B cell (primary cell): ENCODE measurements at regions not wholly inside any gene's neighbourhood (a gene's known extent, or its start where the extent isn't known, plus 50 kb on each side); places are given as distances from the start of the nearest gene placed in this dataset.

ENCODE experiments used
- ATAC-seq: fragments of 200-7000 bp; cut with Tn5 transposase; one replicate; pipeline ENCODE4 v1.10.0; 2021; ENCODE audit warnings: low read depth, mild to moderate bottlenecking, moderate number of reproducible peaks, moderate library complexity
- CTCF ChIA-PET: fragments of 350-600 bp; sonication (Branson Sonifier 250); formaldehyde crosslinking; loops from one replicate; lab custom pipeline; 2021; ENCODE audit warnings: antibody characterized with exemption, inconsistent platforms; lab: Charles Lee
- POLR2A ChIA-PET: fragments of 350-600 bp; sonication (Branson Sonifier 250); formaldehyde crosslinking; loops from one replicate; lab custom pipeline; 2021; ENCODE audit warnings: antibody characterized with exemption; lab: Charles Lee
- DNase-seq: peaks from one replicate; pipeline ENCODE4 v3.0.0; 2013
- H2AFZ ChIP-seq: 2 replicates; pipeline ENCODE4 v1.6.1; 2012; ENCODE audit warnings: mild to moderate bottlenecking, low read depth, low read length; ENCODE audit not compliant: insufficient read depth, poor library complexity, severe bottlenecking
- H3K27ac ChIP-seq, 2 donors: 1 replicate in 1 of 2; 2 replicates in 1 of 2; pipeline ENCODE4 v1.5.1; 2012 to 2013; ENCODE audit warnings: low read length in 2 of 2, mild to moderate bottlenecking in 2 of 2, moderate library complexity in 1 of 2
- H3K27me3 ChIP-seq, 4 experiments: fragments of 200-600 bp in 1 of 4; sonication (generic) in 1 of 4; replicated peaks in 1 of 4; 1 replicate in 2 of 4; 2 replicates in 2 of 4; pipeline versions ENCODE4 v1.6.1 to v1.7.0; 2013 to 2016; ENCODE audit warnings: low read length in 3 of 4, mild to moderate bottlenecking in 2 of 4, mixed read lengths in 1 of 4, moderate library complexity in 1 of 4; ENCODE audit not compliant: insufficient read depth in 4 of 4, control insufficient read depth in 3 of 4; ENCODE audit errors: control extremely low read depth in 1 of 4
- H3K36me3 ChIP-seq, 2 experiments: replicated peaks in 1 of 2; 1 replicate in 1 of 2; 2 replicates in 1 of 2; pipeline versions ENCODE4 v1.6.1 to v1.7.1; 2013; ENCODE audit warnings: low read length in 1 of 2; ENCODE audit not compliant: insufficient read depth in 2 of 2, control insufficient read depth in 1 of 2; ENCODE audit errors: control extremely low read depth in 1 of 2, extremely low read depth in 1 of 2
- H3K4me1 ChIP-seq, 2 donors: fragments of 200-600 bp in 1 of 2; sonication (generic) in 1 of 2; 1 replicate in 1 of 2; 2 replicates in 1 of 2; pipeline versions ENCODE4 v1.5.1 to v1.6.1; 2013 to 2017; ENCODE audit warnings: low read length in 2 of 2; ENCODE audit not compliant: control insufficient read depth in 2 of 2, insufficient read depth in 2 of 2
- H3K4me2 ChIP-seq: replicated peaks from 2 replicates; pipeline ENCODE3; 2012; ENCODE audit warnings: mild to moderate bottlenecking, low read depth, low read length; ENCODE audit not compliant: poor library complexity, severe bottlenecking
- H3K4me3 ChIP-seq, 5 experiments: fragments of 200-600 bp in 1 of 5; sonication (generic) in 1 of 5; 1 replicate in 3 of 5; 2 replicates in 2 of 5; pipeline versions ENCODE4 v1.5.1 to v1.7.0; 2011 to 2016; ENCODE audit warnings: low read length in 4 of 5, mild to moderate bottlenecking in 4 of 5, low read depth in 2 of 5, control low read depth in 1 of 5, moderate library complexity in 1 of 5; ENCODE audit not compliant: insufficient read depth in 1 of 5; ENCODE audit errors: control extremely low read depth in 1 of 5, extremely low read depth in 1 of 5
- H3K79me2 ChIP-seq: fragments of 200-600 bp; sonication (generic); one replicate; pipeline ENCODE4 v1.6.0; 2016; ENCODE audit warnings: low read length; ENCODE audit not compliant: control insufficient read depth, insufficient read depth
- H3K9ac ChIP-seq: fragments of 200-600 bp; sonication (generic); 2 replicates; pipeline ENCODE4 v1.6.1; 2017; ENCODE audit warnings: mild to moderate bottlenecking, low read length, moderate library complexity
- H3K9me3 ChIP-seq, 3 donors: one replicate each; pipeline versions ENCODE4 v1.6.1 to v1.7.1; 2013; ENCODE audit warnings: low read length in 2 of 3; ENCODE audit not compliant: control insufficient read depth in 2 of 3, insufficient read depth in 1 of 3; ENCODE audit errors: control extremely low read depth in 1 of 3
- H4K20me1 ChIP-seq: 2 replicates; pipeline ENCODE4 v1.6.0; 2012; ENCODE audit warnings: mild to moderate bottlenecking, low read length; ENCODE audit not compliant: insufficient read depth, control insufficient read depth, poor library complexity, severe bottlenecking
- H3K27ac Mint-ChIP-seq: one replicate; pipeline ENCODE4 v1.8.0; 2021; ENCODE audit warnings: mixed read lengths
- H3K27me3 Mint-ChIP-seq: one replicate; pipeline ENCODE4 v1.8.0; 2021; ENCODE audit warnings: mixed read lengths
- H3K4me1 Mint-ChIP-seq: one replicate; pipeline ENCODE4 v1.8.0; 2021; ENCODE audit warnings: mixed read lengths
- H3K4me3 Mint-ChIP-seq: one replicate; pipeline ENCODE4 v1.8.0; 2021; ENCODE audit warnings: mixed read lengths
- H3K9me3 Mint-ChIP-seq: one replicate; pipeline ENCODE4 v1.8.0; 2022; ENCODE audit warnings: mixed read lengths; ENCODE audit not compliant: insufficient read depth
- CTCF ChIP-seq: fragments of 200-600 bp; IDR thresholded peaks from one replicate; pipeline ENCODE4 v1.8.0; 2022; ENCODE audit warnings: antibody characterized with exemption, mild to moderate bottlenecking
- EZH2 ChIP-seq: IDR thresholded peaks from 2 replicates; pipeline ENCODE4 v1.6.1; 2012; ENCODE audit warnings: borderline replicate concordance, low read depth, mild to moderate bottlenecking, moderate library complexity, low read length; ENCODE audit not compliant: insufficient read depth, poor library complexity, severe bottlenecking
- WGBS: methylation state at CpG from one replicate; pipeline ENCODE4 v1.1.5; 2013; ENCODE audit warnings: missing lambda C conversion rate; ENCODE audit not compliant: insufficient coverage; 5-methylcytosine and 5-hydroxymethylcytosine counted together
- intact Hi-C: fragments of 100-400 bp; cut with micrococcal nuclease; formaldehyde crosslinking; loops from one replicate; pipeline ENCODE4 v1.10.0; 2022

GRCh38 chr3:174700736-174701135 is 158.4 kb upstream of the NAALADL2 start:
- no peak overlapping the region for H3K4me3 Mint-ChIP-seq
- H4K20me1 ChIP-seq, result no peaks in the 10 kb centered on the region
- ChIA-PET CTCF (no interaction called here), POLR2A (no interaction called here)
- ATAC-seq (no peak), DNase-seq (no peak)
- TF ChIP-seq CTCF, result no peak
- TF ChIP-seq EZH2, result no peak
- no peak overlapping the region for H3K27ac Mint-ChIP-seq
- H3K4me2 ChIP-seq, result no peak overlapping the region
- H2AFZ ChIP-seq, result no peak overlapping the region
- H3K27me3 Mint-ChIP-seq, result no peaks in the 10 kb centered on the region
- no peak overlapping the region for H3K4me3 ChIP-seq
- intact Hi-C loops, result no loop called here
- no peak overlapping the region for H3K9ac ChIP-seq
- H3K9me3 Mint-ChIP-seq, result no peaks in the 10 kb centered on the region
- H3K79me2 ChIP-seq, result no peaks in the 10 kb centered on the region
- H3K9me3 ChIP-seq, result no peaks in the 10 kb centered on the region
- no peak overlapping the region for H3K27ac ChIP-seq
- no peaks in the 10 kb centered on the region for H3K4me1 Mint-ChIP-seq
- no peaks in the 10 kb centered on the region for H3K27me3 ChIP-seq
- H3K4me1 ChIP-seq, result no peaks in the 10 kb centered on the region
- no peaks in the 10 kb centered on the region for H3K36me3 ChIP-seq

GRCh38 chr3:174710612-174711011 is 148.5 kb upstream of the NAALADL2 start:
- Histone ChIP-seq H3K27ac (no peak overlapping the region), H3K4me1 (no peaks in the 10 kb centered on the region), H3K4me3 (no peak overlapping the region), H3K36me3 (no peaks in the 10 kb centered on the region), H4K20me1 (no peaks in the 10 kb centered on the region), H3K4me2 (no peak overlapping the region), H2AFZ (no peak overlapping the region), H3K9me3 (peaks cover 0 to 1% (median 0%) of the 10 kb centered on the region in 3 donors), H3K79me2 (no peaks in the 10 kb centered on the region), H3K27me3 (no peaks in the 10 kb centered on the region), H3K9ac (no peak overlapping the region)
- no peak overlapping the region for H3K27ac Mint-ChIP-seq
- ATAC-seq (no peak), DNase-seq (no peak)
- no peaks in the 10 kb centered on the region for H3K9me3 Mint-ChIP-seq
- no CpG with 5 or more reads among the region's 2 CpGs for WGBS
- no peaks in the 10 kb centered on the region for H3K4me1 Mint-ChIP-seq
- no peak for TF ChIP-seq CTCF
- no peak for TF ChIP-seq EZH2
- no peak overlapping the region for H3K4me3 Mint-ChIP-seq
- intact Hi-C loops, result no loop called here
- CTCF ChIA-PET, result no interaction called here
- H3K27me3 Mint-ChIP-seq, result no peaks in the 10 kb centered on the region
- POLR2A ChIA-PET, result no interaction called here
